IMR-90 (cell line): ENCODE measurements at regions not wholly inside any gene's neighbourhood (a gene's known extent, or its start where the extent isn't known, plus 50 kb on each side); places are given as distances from the start of the nearest gene placed in this dataset.
A peak's percentile ranks its signal among the peaks of the same experiment; 100 is the strongest.

Source experiments
- ATAC-seq: fragments of 200-7000 bp; cut with Tn5 transposase; 2 replicates; pipeline ENCODE4 v1.9.1; 2020; ENCODE audit warnings: low read depth, mild to moderate bottlenecking, moderate library complexity
- BruUV-seq: library from RNA; stranded (reverse); fragments of 400-500 nt; replicated peaks from 2 replicates; lab custom pipeline; 2021; lab: Mats Ljungman, UMichigan
- CTCF ChIA-PET: fragments of 300-600 bp; formaldehyde crosslinking; extraction: SDS; loops from one replicate; lab custom pipeline; 2021; ENCODE audit warnings: antibody characterized with exemption; lab: Yijun Ruan, JAX
- POLR2A ChIA-PET: fragments of 300-600 bp; sonication (Branson Sonifier 250); formaldehyde crosslinking; loops from one replicate; lab custom pipeline; 2022; ENCODE audit warnings: antibody characterized with exemption; ENCODE audit not compliant: unreplicated experiment; lab: Charles Lee
- DNase-seq: peaks from one replicate; pipeline ENCODE4 v3.0.0; 2013
- H2AFZ ChIP-seq: replicated peaks from 2 replicates; pipeline ENCODE3; 2013; ENCODE audit warnings: low read length, mild to moderate bottlenecking; ENCODE audit not compliant: poor library complexity
- H2AK5ac ChIP-seq: 2 replicates; pipeline ENCODE4 v1.6.1; 2013; ENCODE audit warnings: low read depth, low read length, inconsistent platforms
- H2AK9ac ChIP-seq: replicated peaks from 2 replicates; pipeline ENCODE3; 2013; ENCODE audit warnings: mild to moderate bottlenecking, low read depth, low read length, moderate library complexity; ENCODE audit not compliant: poor library complexity
- H2BK120ac ChIP-seq: 2 replicates; pipeline ENCODE4 v1.6.1; 2013; ENCODE audit warnings: low read depth, low read length, inconsistent platforms
- H2BK15ac ChIP-seq: 3 replicates; pipeline ENCODE4 v1.6.1; 2013; ENCODE audit warnings: low read depth, low read length, inconsistent platforms
- H2BK20ac ChIP-seq: 2 replicates; pipeline ENCODE4 v1.6.1; 2013; ENCODE audit warnings: low read depth, mild to moderate bottlenecking, inconsistent platforms, low read length, moderate library complexity
- H2BK5ac ChIP-seq: 2 replicates; pipeline ENCODE4 v1.6.1; 2013; ENCODE audit warnings: mild to moderate bottlenecking, low read depth, low read length, inconsistent platforms; ENCODE audit not compliant: poor library complexity, severe bottlenecking
- H3K14ac ChIP-seq: replicated peaks from 2 replicates; pipeline ENCODE4 v1.6.1; 2013; ENCODE audit warnings: low read depth, low read length, inconsistent platforms
- H3K18ac ChIP-seq: 2 replicates; pipeline ENCODE4 v1.6.1; 2013; ENCODE audit warnings: low read depth, low read length, control low read depth
- H3K23ac ChIP-seq: 2 replicates; pipeline ENCODE4 v1.6.1; 2013; ENCODE audit warnings: low read depth, low read length, inconsistent platforms
- H3K27ac ChIP-seq: 2 replicates; pipeline ENCODE4 v1.5.1; 2013; ENCODE audit warnings: mild to moderate bottlenecking, control low read depth, low read length; ENCODE audit not compliant: insufficient read depth
- H3K27me3 ChIP-seq: 2 replicates; pipeline ENCODE4 v1.6.1; 2013; ENCODE audit warnings: low read length; ENCODE audit not compliant: control insufficient read depth, insufficient read depth
- H3K36me3 ChIP-seq: 2 replicates; pipeline ENCODE4 v1.6.1; 2013; ENCODE audit warnings: low read length, mixed read lengths; ENCODE audit not compliant: control insufficient read depth, insufficient read depth
- H3K4ac ChIP-seq: 2 replicates; pipeline ENCODE4 v1.6.1; 2013; ENCODE audit warnings: low read depth, low read length, inconsistent platforms
- H3K4me1 ChIP-seq: 2 replicates; pipeline ENCODE4 v1.6.1; 2013; ENCODE audit warnings: low read length, mixed read lengths; ENCODE audit not compliant: control insufficient read depth, insufficient read depth
- H3K4me2 ChIP-seq: 2 replicates; pipeline ENCODE4 v1.6.1; 2013; ENCODE audit warnings: low read depth, mild to moderate bottlenecking, control low read depth, low read length, moderate library complexity
- H3K4me3 ChIP-seq: 2 replicates; pipeline ENCODE4 v1.5.1; 2013; ENCODE audit warnings: low read depth, mild to moderate bottlenecking, control low read depth, low read length, moderate library complexity; ENCODE audit not compliant: insufficient read depth
- H3K56ac ChIP-seq: 2 replicates; pipeline ENCODE4 v1.6.1; 2013; ENCODE audit warnings: low read length, inconsistent platforms; ENCODE audit not compliant: insufficient read depth; ENCODE audit errors: extremely low read depth
- H3K79me1 ChIP-seq, 2 experiments: 2 replicates each; pipeline ENCODE4 v1.6.1; 2013; ENCODE audit warnings: low read length in 2 of 2, inconsistent platforms in 1 of 2, low read depth in 1 of 2
- H3K9ac ChIP-seq: 2 replicates; pipeline ENCODE4 v1.6.1; 2013; ENCODE audit warnings: low read depth, low read length, control low read depth
- H3K9me1 ChIP-seq: 2 replicates; pipeline ENCODE4 v1.6.1; 2013; ENCODE audit warnings: low read length, inconsistent platforms; ENCODE audit not compliant: insufficient read depth
- H3K9me3 ChIP-seq: 2 replicates; pipeline ENCODE4 v1.6.1; 2013; ENCODE audit warnings: low read length; ENCODE audit not compliant: control insufficient read depth, insufficient read depth
- H4K20me1 ChIP-seq: 2 replicates; pipeline ENCODE4 v1.6.1; 2013; ENCODE audit warnings: low read length, inconsistent platforms; ENCODE audit not compliant: insufficient read depth
- H4K5ac ChIP-seq: 2 replicates; pipeline ENCODE4 v1.6.1; 2013; ENCODE audit warnings: mild to moderate bottlenecking, low read depth, low read length, control low read depth
- H4K8ac ChIP-seq, 2 experiments: 2 replicates each; pipeline ENCODE4 v1.6.1; 2013; ENCODE audit warnings: low read depth in 2 of 2, low read length in 2 of 2, control low read depth in 1 of 2, inconsistent platforms in 1 of 2
- H4K91ac ChIP-seq: 2 replicates; pipeline ENCODE4 v1.6.1; 2013; ENCODE audit warnings: low read depth, low read length, inconsistent platforms; ENCODE audit not compliant: insufficient read depth
- CTCF ChIP-seq: conservative IDR thresholded peaks from 2 replicates; pipeline ENCODE4 v1.5.1; 2012; ENCODE audit warnings: mild to moderate bottlenecking, low read depth, low read length, improper control_type of control experiment
- NFE2L2 ChIP-seq: fragments of 150-350 bp; IDR thresholded peaks from 2 replicates; pipeline ENCODE4 v1.6.1; 2016; ENCODE audit warnings: low read depth, mild to moderate bottlenecking, low read length
- RAD21 ChIP-seq: IDR thresholded peaks from 2 replicates; pipeline ENCODE4 v1.6.1; 2012; ENCODE audit warnings: low read length, improper control_type of control experiment
- WGBS, 2 experiments: methylation state at CpG; one replicate each; pipeline versions ENCODE4 v1.1.5 to v1.1.7; 2013; ENCODE audit warnings: missing lambda C conversion rate in 2 of 2; ENCODE audit not compliant: insufficient read length in 1 of 2; ENCODE audit errors: extremely low coverage in 2 of 2; 5-methylcytosine and 5-hydroxymethylcytosine counted together
- dilution Hi-C: fragments of 300-500 bp; cut with HindIII; formaldehyde crosslinking; loops from one replicate; pipeline ENCODE4 v1.14.3; 2018; ENCODE audit warnings: low sequenced_read_pairs; ENCODE audit not compliant: unreplicated experiment
- in situ Hi-C: fragments of 300-500 bp; cut with MboI; formaldehyde crosslinking; loops from 3 replicates; pipeline ENCODE4 v1.14.3; 2019; ENCODE audit warnings: low sequenced_read_pairs, inconsistent platforms, mixed read lengths
- intact Hi-C: fragments of 100-400 bp; cut with micrococcal nuclease; formaldehyde crosslinking; loops from 2 replicates; pipeline ENCODE4 v1.10.0; 2022

- Histone ChIP-seq H3K79me1 (no peaks in the 10 kb centered on the region), H2BK5ac (no peak overlapping the region), H2AK5ac (no peak overlapping the region), H3K4me3 (no peak overlapping the region), H3K27ac (no peak overlapping the region), H3K23ac (no peak overlapping the region), H2AK9ac (no peak overlapping the region), H2BK120ac (no peak overlapping the region), H3K9me1 (no peaks in the 10 kb centered on the region), H3K56ac (no peak overlapping the region), H2AFZ (peak overlapping the region; percentile 11), H3K36me3 (no peaks in the 10 kb centered on the region), H4K20me1 (no peaks in the 10 kb centered on the region), H3K9me3 (no peaks in the 10 kb centered on the region), H3K4ac (no peak overlapping the region), H3K27me3 (peaks cover 35% of the 10 kb centered on the region), H3K14ac (no peak overlapping the region), H2BK15ac (no peak overlapping the region), H3K18ac (no peak overlapping the region), H2BK20ac (no peak overlapping the region), H4K8ac (no peak overlapping the region), H3K9ac (no peak overlapping the region), H3K4me1 (no peaks in the 10 kb centered on the region), H3K4me2 (no peak overlapping the region), H4K5ac (no peak overlapping the region), H4K91ac (no peak overlapping the region)
- DNase-seq (peak; percentile 17), ATAC-seq (peak; percentile 14; the same call in 1 of the 2 replicates)
- no TSS peak for BruUV-seq
- CTCF ChIA-PET: no interaction called here
- TF ChIP-seq CTCF: no peak
- TF ChIP-seq NFE2L2: no peak
- TF ChIP-seq RAD21: no peak
- in situ Hi-C loops: no loop called here
- WGBS, 2 experiments: 17% methylated on average over 1 of the region's 8 CpGs; no CpG with 5 or more reads in 1 of the 2 experiments
- POLR2A ChIA-PET: no interaction called here
- intact Hi-C loops: no loop called here
- dilution Hi-C loops: no loop called here
These were observed 105.1 kb downstream of the SINHCAF start for GRCh38 chr12:31220633-31221550.
